ENCODE measurements at regions not wholly inside any gene's neighbourhood (a gene's known extent, or its start where the extent isn't known, plus 50 kb on each side); places are given as distances from the start of the nearest gene placed in this dataset.

DNA sequence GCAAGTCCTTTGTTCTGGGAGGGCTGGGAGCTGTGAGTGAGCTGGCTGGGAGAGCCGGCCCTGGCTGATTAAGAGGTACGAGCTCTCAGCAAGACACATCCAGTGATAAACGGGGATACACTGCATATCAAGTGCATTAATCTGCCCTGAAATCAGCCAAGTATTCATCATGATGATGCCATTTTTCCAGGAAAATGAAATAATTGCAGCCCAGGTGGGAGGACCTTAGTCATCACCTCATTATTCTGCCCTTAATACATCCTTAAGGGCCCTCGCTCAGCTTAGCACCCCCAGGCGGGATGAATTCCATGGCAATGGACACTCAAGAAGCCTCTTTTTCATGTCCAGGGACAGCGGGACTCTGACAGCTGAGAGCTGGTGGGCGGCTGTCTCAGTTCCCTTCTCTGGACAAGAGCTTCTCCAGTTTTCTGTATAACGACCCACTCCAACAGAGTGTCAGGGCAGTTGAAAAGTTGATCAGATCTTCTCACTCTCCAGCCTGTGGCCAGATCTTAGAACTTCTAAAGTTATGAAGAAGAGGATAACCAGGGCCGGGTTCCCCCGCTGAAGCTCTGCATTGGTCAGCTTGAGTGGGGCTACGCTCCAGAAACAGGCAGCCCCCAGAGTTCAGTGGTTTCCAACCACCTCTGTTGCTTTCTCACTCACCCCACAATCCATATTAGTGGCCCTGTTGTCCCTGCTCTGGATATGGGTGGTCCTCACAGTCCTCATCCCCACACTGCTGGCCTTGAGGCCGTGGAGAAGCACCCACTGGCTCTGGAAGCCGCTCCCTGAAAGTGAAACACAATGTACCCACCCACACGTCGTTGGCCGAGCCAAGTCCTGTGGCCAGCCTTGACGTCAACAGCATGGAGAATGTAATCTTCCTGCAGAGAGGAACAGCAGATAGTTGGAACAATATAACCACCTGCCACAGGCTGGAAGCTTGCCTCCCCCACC is 306.2 kb upstream of the DIO3 start:
- H3K27ac Mint-ChIP-seq: no peak overlapping the region
- H3K27me3 Mint-ChIP-seq (ENCODE audit: insufficient read depth, low read depth, poor library complexity): peaks cover 2% of the 10 kb centered on the region
- no peak for TF ChIP-seq STAT1 (IDR thresholded peaks at IDR 0.05; ENCODE audit: unreplicated experiment)
- TF ChIP-seq EZH2 (IDR thresholded peaks at IDR 0.05; ENCODE audit: low read depth, unreplicated experiment): no peak
- TF ChIP-seq CREB1 (CRISPR knock-in tag; IDR thresholded peaks at IDR 0.05; ENCODE audit: low read depth): no peak
- TF ChIP-seq, protein P1, sequence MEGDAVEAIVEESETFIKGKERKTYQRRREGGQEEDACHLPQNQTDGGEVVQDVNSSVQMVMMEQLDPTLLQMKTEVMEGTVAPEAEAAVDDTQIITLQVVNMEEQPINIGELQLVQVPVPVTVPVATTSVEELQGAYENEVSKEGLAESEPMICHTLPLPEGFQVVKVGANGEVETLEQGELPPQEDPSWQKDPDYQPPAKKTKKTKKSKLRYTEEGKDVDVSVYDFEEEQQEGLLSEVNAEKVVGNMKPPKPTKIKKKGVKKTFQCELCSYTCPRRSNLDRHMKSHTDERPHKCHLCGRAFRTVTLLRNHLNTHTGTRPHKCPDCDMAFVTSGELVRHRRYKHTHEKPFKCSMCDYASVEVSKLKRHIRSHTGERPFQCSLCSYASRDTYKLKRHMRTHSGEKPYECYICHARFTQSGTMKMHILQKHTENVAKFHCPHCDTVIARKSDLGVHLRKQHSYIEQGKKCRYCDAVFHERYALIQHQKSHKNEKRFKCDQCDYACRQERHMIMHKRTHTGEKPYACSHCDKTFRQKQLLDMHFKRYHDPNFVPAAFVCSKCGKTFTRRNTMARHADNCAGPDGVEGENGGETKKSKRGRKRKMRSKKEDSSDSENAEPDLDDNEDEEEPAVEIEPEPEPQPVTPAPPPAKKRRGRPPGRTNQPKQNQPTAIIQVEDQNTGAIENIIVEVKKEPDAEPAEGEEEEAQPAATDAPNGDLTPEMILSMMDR (conservative IDR thresholded peaks at IDR 0.05; ENCODE audit: low read depth in 2 of 2): no peak
- no peak for TF ChIP-seq JUNB (IDR thresholded peaks at IDR 0.05; ENCODE audit: unreplicated experiment)
- TF ChIP-seq, protein P2, sequence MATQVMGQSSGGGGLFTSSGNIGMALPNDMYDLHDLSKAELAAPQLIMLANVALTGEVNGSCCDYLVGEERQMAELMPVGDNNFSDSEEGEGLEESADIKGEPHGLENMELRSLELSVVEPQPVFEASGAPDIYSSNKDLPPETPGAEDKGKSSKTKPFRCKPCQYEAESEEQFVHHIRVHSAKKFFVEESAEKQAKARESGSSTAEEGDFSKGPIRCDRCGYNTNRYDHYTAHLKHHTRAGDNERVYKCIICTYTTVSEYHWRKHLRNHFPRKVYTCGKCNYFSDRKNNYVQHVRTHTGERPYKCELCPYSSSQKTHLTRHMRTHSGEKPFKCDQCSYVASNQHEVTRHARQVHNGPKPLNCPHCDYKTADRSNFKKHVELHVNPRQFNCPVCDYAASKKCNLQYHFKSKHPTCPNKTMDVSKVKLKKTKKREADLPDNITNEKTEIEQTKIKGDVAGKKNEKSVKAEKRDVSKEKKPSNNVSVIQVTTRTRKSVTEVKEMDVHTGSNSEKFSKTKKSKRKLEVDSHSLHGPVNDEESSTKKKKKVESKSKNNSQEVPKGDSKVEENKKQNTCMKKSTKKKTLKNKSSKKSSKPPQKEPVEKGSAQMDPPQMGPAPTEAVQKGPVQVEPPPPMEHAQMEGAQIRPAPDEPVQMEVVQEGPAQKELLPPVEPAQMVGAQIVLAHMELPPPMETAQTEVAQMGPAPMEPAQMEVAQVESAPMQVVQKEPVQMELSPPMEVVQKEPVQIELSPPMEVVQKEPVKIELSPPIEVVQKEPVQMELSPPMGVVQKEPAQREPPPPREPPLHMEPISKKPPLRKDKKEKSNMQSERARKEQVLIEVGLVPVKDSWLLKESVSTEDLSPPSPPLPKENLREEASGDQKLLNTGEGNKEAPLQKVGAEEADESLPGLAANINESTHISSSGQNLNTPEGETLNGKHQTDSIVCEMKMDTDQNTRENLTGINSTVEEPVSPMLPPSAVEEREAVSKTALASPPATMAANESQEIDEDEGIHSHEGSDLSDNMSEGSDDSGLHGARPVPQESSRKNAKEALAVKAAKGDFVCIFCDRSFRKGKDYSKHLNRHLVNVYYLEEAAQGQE (IDR thresholded peaks at IDR 0.05; ENCODE audit: unreplicated experiment): no peak
- TF ChIP-seq, protein P3, sequence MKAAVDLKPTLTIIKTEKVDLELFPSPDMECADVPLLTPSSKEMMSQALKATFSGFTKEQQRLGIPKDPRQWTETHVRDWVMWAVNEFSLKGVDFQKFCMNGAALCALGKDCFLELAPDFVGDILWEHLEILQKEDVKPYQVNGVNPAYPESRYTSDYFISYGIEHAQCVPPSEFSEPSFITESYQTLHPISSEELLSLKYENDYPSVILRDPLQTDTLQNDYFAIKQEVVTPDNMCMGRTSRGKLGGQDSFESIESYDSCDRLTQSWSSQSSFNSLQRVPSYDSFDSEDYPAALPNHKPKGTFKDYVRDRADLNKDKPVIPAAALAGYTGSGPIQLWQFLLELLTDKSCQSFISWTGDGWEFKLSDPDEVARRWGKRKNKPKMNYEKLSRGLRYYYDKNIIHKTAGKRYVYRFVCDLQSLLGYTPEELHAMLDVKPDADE (IDR thresholded peaks at IDR 0.05): no peak
- TF ChIP-seq ZNF114 (CRISPR knock-in tag; IDR thresholded peaks at IDR 0.05): no peak
- TF ChIP-seq ZNF331 (CRISPR knock-in tag; IDR thresholded peaks at IDR 0.05; ENCODE audit: low read depth): no peak
- no peak for TF ChIP-seq NANOG (IDR thresholded peaks at IDR 0.05; ENCODE audit: borderline replicate concordance)
- DNase-seq (ENCODE audit: low spot score) (no peak), ATAC-seq (no peak)
- no peaks in the 10 kb centered on the region; the same call in 2 of the 3 replicates for H3K4me1 Mint-ChIP-seq
- Histone ChIP-seq H3K27ac (ENCODE audit: low read depth) (no peak overlapping the region), H3K4me1 (ENCODE audit: insufficient read depth) (no peaks in the 10 kb centered on the region), H2AFZ (no peak overlapping the region), H3F3A (replicated peaks; ENCODE audit: low read depth) (no peaks in the 10 kb centered on the region), H3K4me3 (no peak overlapping the region), H3K27me3 (ENCODE audit: insufficient read depth) (no peaks in the 10 kb centered on the region), H3K4me2 (no peak overlapping the region), H3K9me2 (ENCODE audit: insufficient read depth) (no peaks in the 10 kb centered on the region), H4K20me1 (replicated peaks; ENCODE audit: insufficient read depth) (no peaks in the 10 kb centered on the region), H3K36me3 (ENCODE audit: insufficient read depth) (no peaks in the 10 kb centered on the region), H3K79me2 (replicated peaks; ENCODE audit: insufficient read depth) (no peaks in the 10 kb centered on the region)
- no peak overlapping the region for H3K4me3 Mint-ChIP-seq
- no peaks in the 10 kb centered on the region; the same call in 2 of the 3 replicates for H3K36me3 Mint-ChIP-seq (ENCODE audit: low read depth)
- H3K9me3 Mint-ChIP-seq: no peaks in the 10 kb centered on the region
